ENCODE measurements at regions not wholly inside any gene's neighbourhood (a gene's known extent, or its start where the extent isn't known, plus 50 kb on each side); places are given as distances from the start of the nearest gene placed in this dataset.

DNA sequence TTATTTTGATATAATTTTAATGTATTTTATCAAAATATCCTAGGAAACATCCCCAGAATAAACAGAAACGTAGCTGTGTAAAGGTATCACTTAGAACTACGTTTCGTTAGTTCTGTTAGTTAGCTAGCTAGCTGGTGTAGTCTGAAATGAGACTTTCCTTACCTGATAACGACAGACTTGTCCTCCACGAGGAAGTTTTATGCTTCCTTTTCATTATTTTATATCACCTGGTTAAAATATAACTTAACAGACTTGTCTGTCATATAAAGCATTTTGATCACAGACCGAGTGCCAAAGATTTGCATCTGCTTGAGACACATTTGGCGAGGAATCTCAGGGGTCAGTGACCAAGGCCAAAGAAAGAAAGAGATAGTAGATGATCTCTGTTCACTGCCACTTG is 829.5 kb downstream of the VGLL3 start:
- TF ChIP-seq CTCF (IDR thresholded peaks at IDR 0.05; ENCODE audit: poor library complexity) = no peak
- TF ChIP-seq EZH2 (IDR thresholded peaks at IDR 0.05; ENCODE audit: borderline replicate concordance) = no peak
- TF ChIP-seq EZH2phosphoT487 (IDR thresholded peaks at IDR 0.05; ENCODE audit: low read depth, severe bottlenecking, unreplicated experiment) = no peak
